ENCODE measurements at regions not wholly inside any gene's neighbourhood (a gene's known extent, or its start where the extent isn't known, plus 50 kb on each side); places are given as distances from the start of the nearest gene placed in this dataset.
"Not testable (repeated sequence)": the region's sequence is repeated elsewhere in the genome, so short reads cannot be mapped to it uniquely, and the experiment has no call there.

GRCh38 chr10:27356738-27357137, 116.1 kb upstream of the ACBD5 start:
- ATAC-seq, result no peak
- TF ChIP-seq TCF4 (CRISPR knock-in tag; IDR thresholded peaks at IDR 0.05; ENCODE audit: borderline replicate concordance) (no peak), ISL1 (CRISPR knock-in tag; IDR thresholded peaks at IDR 0.05) (no peak), ZFP30 (CRISPR knock-in tag; IDR thresholded peaks at IDR 0.05) (no peak), ZFP3 (CRISPR knock-in tag; IDR thresholded peaks at IDR 0.05) (no peak), SNAI2 (CRISPR knock-in tag; IDR thresholded peaks at IDR 0.05) (no peak), ZC3H10 (CRISPR knock-in tag; IDR thresholded peaks at IDR 0.05) (no peak)
- TF ChIP-seq, protein P1, sequence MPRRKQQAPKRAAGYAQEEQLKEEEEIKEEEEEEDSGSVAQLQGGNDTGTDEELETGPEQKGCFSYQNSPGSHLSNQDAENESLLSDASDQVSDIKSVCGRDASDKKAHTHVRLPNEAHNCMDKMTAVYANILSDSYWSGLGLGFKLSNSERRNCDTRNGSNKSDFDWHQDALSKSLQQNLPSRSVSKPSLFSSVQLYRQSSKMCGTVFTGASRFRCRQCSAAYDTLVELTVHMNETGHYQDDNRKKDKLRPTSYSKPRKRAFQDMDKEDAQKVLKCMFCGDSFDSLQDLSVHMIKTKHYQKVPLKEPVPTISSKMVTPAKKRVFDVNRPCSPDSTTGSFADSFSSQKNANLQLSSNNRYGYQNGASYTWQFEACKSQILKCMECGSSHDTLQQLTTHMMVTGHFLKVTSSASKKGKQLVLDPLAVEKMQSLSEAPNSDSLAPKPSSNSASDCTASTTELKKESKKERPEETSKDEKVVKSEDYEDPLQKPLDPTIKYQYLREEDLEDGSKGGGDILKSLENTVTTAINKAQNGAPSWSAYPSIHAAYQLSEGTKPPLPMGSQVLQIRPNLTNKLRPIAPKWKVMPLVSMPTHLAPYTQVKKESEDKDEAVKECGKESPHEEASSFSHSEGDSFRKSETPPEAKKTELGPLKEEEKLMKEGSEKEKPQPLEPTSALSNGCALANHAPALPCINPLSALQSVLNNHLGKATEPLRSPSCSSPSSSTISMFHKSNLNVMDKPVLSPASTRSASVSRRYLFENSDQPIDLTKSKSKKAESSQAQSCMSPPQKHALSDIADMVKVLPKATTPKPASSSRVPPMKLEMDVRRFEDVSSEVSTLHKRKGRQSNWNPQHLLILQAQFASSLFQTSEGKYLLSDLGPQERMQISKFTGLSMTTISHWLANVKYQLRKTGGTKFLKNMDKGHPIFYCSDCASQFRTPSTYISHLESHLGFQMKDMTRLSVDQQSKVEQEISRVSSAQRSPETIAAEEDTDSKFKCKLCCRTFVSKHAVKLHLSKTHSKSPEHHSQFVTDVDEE (CRISPR knock-in tag; IDR thresholded peaks at IDR 0.05), result no peak

DNA sequence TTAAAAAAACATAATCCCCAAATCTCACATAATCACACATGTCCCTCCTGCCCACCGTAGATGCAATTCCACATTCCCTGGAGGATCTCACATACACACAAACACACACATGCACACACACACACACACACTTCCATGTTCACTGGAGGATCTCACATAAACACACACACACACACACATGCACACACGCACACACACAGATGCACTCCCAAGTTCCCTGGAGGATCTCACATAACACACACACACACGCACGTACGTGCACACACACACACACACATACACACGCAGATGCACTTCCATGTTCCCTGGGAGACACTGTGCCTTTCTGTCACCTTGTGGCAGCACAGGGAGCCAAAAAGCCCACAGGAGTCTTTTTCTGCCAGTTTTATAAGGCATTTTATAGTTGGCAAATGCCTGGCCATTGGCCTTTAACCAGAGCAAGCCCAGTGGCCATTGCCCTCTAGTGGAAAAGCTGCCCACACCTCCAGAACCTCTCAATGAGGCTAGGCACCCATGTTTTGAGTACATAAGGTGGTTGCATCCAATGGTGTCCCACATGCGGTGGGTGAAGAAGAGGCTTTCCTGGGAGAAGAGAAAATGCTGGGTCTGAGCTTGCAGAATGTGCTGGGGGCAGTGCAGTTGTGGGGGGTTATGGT, 115.4 kb upstream of the ACBD5 start:
- ATAC-seq, result no peak
- no peak for TF ChIP-seq GLIS3 (CRISPR knock-in tag; IDR thresholded peaks at IDR 0.05)
- TF ChIP-seq POU6F1 (CRISPR knock-in tag; IDR thresholded peaks at IDR 0.05; ENCODE audit: borderline replicate concordance, low read depth), result no peak
- no peak for TF ChIP-seq TCF4 (CRISPR knock-in tag; IDR thresholded peaks at IDR 0.05; ENCODE audit: borderline replicate concordance)
- TF ChIP-seq ESRRG (CRISPR knock-in tag; IDR thresholded peaks at IDR 0.05), result no peak
- TF ChIP-seq, protein P1 (CRISPR knock-in tag; IDR thresholded peaks at IDR 0.05), result no peak
- no peak for TF ChIP-seq TOX (CRISPR knock-in tag; IDR thresholded peaks at IDR 0.05; ENCODE audit: borderline replicate concordance)
- no peak for TF ChIP-seq OSR1 (CRISPR knock-in tag; IDR thresholded peaks at IDR 0.05)

DNA sequence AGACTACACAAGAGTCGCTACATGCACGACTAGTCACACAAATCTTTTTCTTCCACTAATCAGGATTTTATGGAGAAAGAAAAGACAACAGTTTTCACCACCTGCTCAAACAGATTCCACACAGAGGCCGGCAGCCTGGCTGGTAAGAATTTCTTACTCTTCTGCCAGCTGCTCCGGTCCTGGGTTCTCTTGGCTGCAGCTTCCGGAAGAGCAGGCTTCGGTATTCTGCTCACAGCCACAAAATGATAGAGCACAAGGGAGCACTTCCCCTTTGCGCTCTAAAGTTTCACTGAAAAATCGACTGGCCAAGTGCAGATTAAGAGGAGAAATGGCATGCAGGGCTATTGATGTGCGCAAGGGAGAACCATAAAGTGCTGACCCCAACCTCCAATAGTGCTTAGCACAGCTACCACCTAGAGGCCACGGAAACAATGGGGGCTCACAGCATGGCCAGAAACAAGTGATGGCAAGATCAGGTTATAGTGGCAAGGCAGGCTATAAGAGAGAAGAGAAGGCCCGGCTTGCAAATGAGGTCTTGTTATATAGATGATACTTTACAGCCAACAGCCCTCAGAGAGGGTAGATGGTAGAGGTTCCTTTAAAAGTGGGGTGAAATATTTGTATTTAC, 114.2 kb upstream of the ACBD5 start:
- not testable (repeated sequence) for ATAC-seq

DNA sequence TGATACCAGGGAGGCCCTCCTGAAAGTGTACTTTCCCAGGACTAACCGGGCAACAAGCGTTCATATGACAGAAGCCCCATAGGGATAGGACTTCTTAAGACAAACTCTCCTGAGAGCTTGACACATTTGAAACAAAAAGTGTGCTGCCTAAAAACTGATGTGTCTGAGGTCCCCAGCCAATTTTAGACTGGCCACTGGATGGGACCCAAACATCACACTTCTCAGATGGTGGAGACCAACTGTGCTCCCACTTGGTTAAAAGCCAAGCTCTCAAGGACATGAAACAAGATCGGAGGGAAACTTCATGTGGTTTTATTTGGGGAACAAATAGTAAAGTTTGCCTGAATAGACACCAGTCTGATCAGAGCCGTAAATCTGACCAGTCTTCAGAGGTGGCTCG, 113.5 kb upstream of the ACBD5 start:
- ATAC-seq, result not testable (repeated sequence)

- ATAC-seq, result no peak
- TF ChIP-seq PPARA (CRISPR knock-in tag; IDR thresholded peaks at IDR 0.05; ENCODE audit: borderline replicate concordance) (no peak), ARNTL (CRISPR knock-in tag; IDR thresholded peaks at IDR 0.05; ENCODE audit: borderline replicate concordance, low read depth) (no peak), ZFP30 (CRISPR knock-in tag; IDR thresholded peaks at IDR 0.05) (no peak), TCF4 (CRISPR knock-in tag; IDR thresholded peaks at IDR 0.05; ENCODE audit: borderline replicate concordance) (no peak), CREB5 (CRISPR knock-in tag; IDR thresholded peaks at IDR 0.05; ENCODE audit: low read depth) (no peak), TOX (CRISPR knock-in tag; IDR thresholded peaks at IDR 0.05; ENCODE audit: borderline replicate concordance) (no peak), CSRNP3 (CRISPR knock-in tag; IDR thresholded peaks at IDR 0.05) (no peak), ZNF565 (CRISPR knock-in tag; conservative IDR thresholded peaks at IDR 0.05; ENCODE audit: low read depth) (no peak), ISL1 (CRISPR knock-in tag; IDR thresholded peaks at IDR 0.05) (no peak), ZNF70 (CRISPR knock-in tag; IDR thresholded peaks at IDR 0.05) (no peak), SNAI2 (CRISPR knock-in tag; IDR thresholded peaks at IDR 0.05) (no peak), ZC3H10 (CRISPR knock-in tag; IDR thresholded peaks at IDR 0.05) (no peak), BACH2 (CRISPR knock-in tag; IDR thresholded peaks at IDR 0.05; ENCODE audit: borderline replicate concordance) (no peak), ZNF8 (CRISPR knock-in tag; IDR thresholded peaks at IDR 0.05) (no peak), ESRRG (CRISPR knock-in tag; IDR thresholded peaks at IDR 0.05) (no peak)
- TF ChIP-seq, protein P1 (CRISPR knock-in tag; IDR thresholded peaks at IDR 0.05), result no peak
Measured at GRCh38 chr10:27349987-27350386, 109.4 kb upstream of the ACBD5 start.
